RWPE2 (cell line): ENCODE measurements at regions not wholly inside any gene's neighbourhood (a gene's known extent, or its start where the extent isn't known, plus 50 kb on each side); places are given as distances from the start of the nearest gene placed in this dataset.

Experiments used
- ATAC-seq: fragments of 200-7000 bp; cut with Tn5 transposase; 3 replicates; pipeline ENCODE4 v1.9.1; 2021; ENCODE audit warnings: low read depth
- DNase-seq: peaks from one replicate; pipeline ENCODE4 v3.0.0-alpha.2; 2020; ENCODE audit warnings: low spot score
- H3K27ac ChIP-seq: fragments of 450-650 bp; 2 replicates; pipeline ENCODE4 v1.5.1; 2017; ENCODE audit warnings: mild to moderate bottlenecking; ENCODE audit not compliant: poor library complexity, severe bottlenecking
- H3K27me3 ChIP-seq: fragments of 250-450 bp; sonication (Bioruptor Pico); 2 replicates; pipeline ENCODE4 v1.5.1; 2021; ENCODE audit warnings: mild to moderate bottlenecking, moderate library complexity; ENCODE audit not compliant: insufficient read depth, poor library complexity, severe bottlenecking
- H3K36me3 ChIP-seq: fragments of 250-450 bp; sonication (Bioruptor Pico); 2 replicates; pipeline ENCODE4 v1.5.1; 2020; ENCODE audit warnings: low read depth, mild to moderate bottlenecking, moderate library complexity
- H3K4me1 ChIP-seq: fragments of 250-450 bp; sonication (Bioruptor Pico); 2 replicates; pipeline ENCODE4 v1.5.1; 2021; ENCODE audit warnings: mild to moderate bottlenecking, moderate library complexity; ENCODE audit not compliant: insufficient read depth, poor library complexity, severe bottlenecking
- H3K4me3 ChIP-seq: fragments of 250-450 bp; sonication (Bioruptor Pico); 2 replicates; pipeline ENCODE4 v1.5.1; 2021; ENCODE audit warnings: mild to moderate bottlenecking, moderate library complexity; ENCODE audit not compliant: severe bottlenecking
- H3K9me3 ChIP-seq: fragments of 250-450 bp; sonication (Bioruptor Pico); 2 replicates; pipeline ENCODE4 v1.5.1; 2021; ENCODE audit warnings: mild to moderate bottlenecking, moderate library complexity; ENCODE audit not compliant: severe bottlenecking
- CTCF ChIP-seq: fragments of 450-650 bp; IDR thresholded peaks from one replicate; pipeline ENCODE4 v1.5.1; 2017; ENCODE audit warnings: mild to moderate bottlenecking, moderate library complexity; ENCODE audit not compliant: poor library complexity, severe bottlenecking

- Histone ChIP-seq H3K27me3 (no peaks in the 10 kb centered on the region), H3K4me3 (no peak overlapping the region), H3K36me3 (no peaks in the 10 kb centered on the region), H3K27ac (no peak overlapping the region), H3K4me1 (no peaks in the 10 kb centered on the region), H3K9me3 (no peaks in the 10 kb centered on the region)
- TF ChIP-seq CTCF = no peak
- no peak for DNase-seq
- no peak for ATAC-seq
These were observed 111.7 kb upstream of the ZNF804B start for GRCh38 chr7:88647825-88648224.

- DNase-seq = no peak
These were observed 120.9 kb upstream of the ZNF804B start for GRCh38 chr7:88638583-88638982.

GRCh38 chr7:88637795-88638194 is 121.7 kb upstream of the ZNF804B start:
- Histone ChIP-seq H3K27ac (no peak overlapping the region), H3K4me1 (no peaks in the 10 kb centered on the region), H3K36me3 (no peaks in the 10 kb centered on the region), H3K9me3 (no peaks in the 10 kb centered on the region), H3K4me3 (no peak overlapping the region), H3K27me3 (peaks cover 3% of the 10 kb centered on the region)
- DNase-seq (no peak), ATAC-seq (no peak)
- TF ChIP-seq CTCF = no peak

More at GRCh38 chr7:88638583-88638982, 120.9 kb upstream of the ZNF804B start:
- H3K9me3 ChIP-seq = no peaks in the 10 kb centered on the region
- ATAC-seq = no peak
- no peak for TF ChIP-seq CTCF
- H3K36me3 ChIP-seq = no peaks in the 10 kb centered on the region
- H3K27me3 ChIP-seq = peaks cover 3% of the 10 kb centered on the region
- no peak overlapping the region for H3K27ac ChIP-seq
- H3K4me3 ChIP-seq = no peak overlapping the region
- no peaks in the 10 kb centered on the region for H3K4me1 ChIP-seq

- no peak for TF ChIP-seq CTCF
- no peaks in the 10 kb centered on the region for H3K9me3 ChIP-seq
- no peak overlapping the region for H3K4me3 ChIP-seq
- no peaks in the 10 kb centered on the region for H3K4me1 ChIP-seq
- no peak overlapping the region for H3K27ac ChIP-seq
- no peaks in the 10 kb centered on the region for H3K36me3 ChIP-seq
- ATAC-seq (no peak), DNase-seq (no peak)
- H3K27me3 ChIP-seq = peaks cover 3% of the 10 kb centered on the region
These were observed 124.4 kb upstream of the ZNF804B start for GRCh38 chr7:88635149-88635548.

- Histone ChIP-seq H3K27me3 (no peaks in the 10 kb centered on the region), H3K4me1 (no peaks in the 10 kb centered on the region), H3K9me3 (no peaks in the 10 kb centered on the region), H3K4me3 (no peak overlapping the region), H3K36me3 (no peaks in the 10 kb centered on the region), H3K27ac (no peak overlapping the region)
- no peak for TF ChIP-seq CTCF
- DNase-seq (no peak), ATAC-seq (no peak)
These were observed 129.9 kb upstream of the ZNF804B start for GRCh38 chr7:88629559-88629958.
